ENCODE measurements at regions not wholly inside any gene's neighbourhood (a gene's known extent, or its start where the extent isn't known, plus 50 kb on each side); places are given as distances from the start of the nearest gene placed in this dataset.

- no peak for TF ChIP-seq CTCF (IDR thresholded peaks at IDR 0.05)
- no peak for TF ChIP-seq POLR2A (IDR thresholded peaks at IDR 0.05)
Measured at GRCh38 chr4:161329852-161330251, 833.9 kb downstream of the FSTL5 start.
